PC-9 (cell line): ENCODE measurements at regions not wholly inside any gene's neighbourhood (a gene's known extent, or its start where the extent isn't known, plus 50 kb on each side); places are given as distances from the start of the nearest gene placed in this dataset.

ENCODE experiments used
- EZH2 ChIP-seq: fragments of 200-600 bp; sonication (generic); IDR thresholded peaks from 2 replicates; pipeline ENCODE4 v1.8.0; 2017; ENCODE audit warnings: antibody characterized with exemption, low read depth
- TF ChIP-seq, protein P1 (sequence below): fragments of 200-600 bp; sonication (generic); conservative IDR thresholded peaks from 2 replicates; pipeline ENCODE4 v1.6.1; 2017; ENCODE audit warnings: mixed run types, antibody characterized with exemption, mild to moderate bottlenecking, moderate library complexity

DNA sequence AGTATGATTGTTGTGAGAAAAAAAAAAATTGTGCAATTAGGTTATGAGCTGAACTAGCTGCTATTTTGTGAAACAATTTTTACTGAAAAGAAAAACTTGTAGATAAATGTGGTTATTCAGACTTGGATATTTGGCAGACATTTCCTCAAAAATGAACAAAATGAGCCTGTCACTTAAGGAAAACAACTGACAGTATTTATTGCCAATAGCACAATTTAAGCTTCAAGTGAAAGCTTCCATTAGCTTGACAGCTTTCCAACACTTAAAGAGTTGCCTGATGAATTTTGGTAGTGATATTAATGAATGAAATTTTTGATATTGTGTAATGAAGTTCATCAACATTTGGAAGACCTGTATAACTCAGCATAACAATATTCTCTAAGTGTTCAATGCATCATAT, 116.1 kb upstream of the RGS1 start:
- TF ChIP-seq, protein P1, sequence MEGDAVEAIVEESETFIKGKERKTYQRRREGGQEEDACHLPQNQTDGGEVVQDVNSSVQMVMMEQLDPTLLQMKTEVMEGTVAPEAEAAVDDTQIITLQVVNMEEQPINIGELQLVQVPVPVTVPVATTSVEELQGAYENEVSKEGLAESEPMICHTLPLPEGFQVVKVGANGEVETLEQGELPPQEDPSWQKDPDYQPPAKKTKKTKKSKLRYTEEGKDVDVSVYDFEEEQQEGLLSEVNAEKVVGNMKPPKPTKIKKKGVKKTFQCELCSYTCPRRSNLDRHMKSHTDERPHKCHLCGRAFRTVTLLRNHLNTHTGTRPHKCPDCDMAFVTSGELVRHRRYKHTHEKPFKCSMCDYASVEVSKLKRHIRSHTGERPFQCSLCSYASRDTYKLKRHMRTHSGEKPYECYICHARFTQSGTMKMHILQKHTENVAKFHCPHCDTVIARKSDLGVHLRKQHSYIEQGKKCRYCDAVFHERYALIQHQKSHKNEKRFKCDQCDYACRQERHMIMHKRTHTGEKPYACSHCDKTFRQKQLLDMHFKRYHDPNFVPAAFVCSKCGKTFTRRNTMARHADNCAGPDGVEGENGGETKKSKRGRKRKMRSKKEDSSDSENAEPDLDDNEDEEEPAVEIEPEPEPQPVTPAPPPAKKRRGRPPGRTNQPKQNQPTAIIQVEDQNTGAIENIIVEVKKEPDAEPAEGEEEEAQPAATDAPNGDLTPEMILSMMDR, result no peak
- no peak for TF ChIP-seq EZH2
